ENCODE measurements at regions not wholly inside any gene's neighbourhood (a gene's known extent, or its start where the extent isn't known, plus 50 kb on each side); places are given as distances from the start of the nearest gene placed in this dataset.
A peak's percentile ranks its signal among the peaks of the same experiment; 100 is the strongest.

GRCh38 chr7:93015779-93016481, 101.8 kb downstream of the SAMD9 start:
- no peak for DNase-seq (ENCODE audit: low spot score)

- DNase-seq (ENCODE audit: low spot score): no peak
Measured at GRCh38 chr7:93015101-93015778, 102.5 kb downstream of the SAMD9 start.

- no peak for DNase-seq (ENCODE audit: low spot score)
Measured at GRCh38 chr7:93014410-93014809, 103.4 kb downstream of the SAMD9 start.

GRCh38 chr7:93013446-93014061, 104.2 kb downstream of the SAMD9 start:
- DNase-seq (ENCODE audit: low spot score): no peak

GRCh38 chr7:93011351-93012294, 106.2 kb downstream of the SAMD9 start:
- peak; percentile 29 for DNase-seq (ENCODE audit: low spot score)

GRCh38 chr7:93008833-93009232, 108.9 kb downstream of the SAMD9 start:
- no peak for DNase-seq (ENCODE audit: low spot score)

GRCh38 chr7:93006480-93007095, 111.2 kb downstream of the SAMD9 start:
- no peak for DNase-seq (ENCODE audit: low spot score)

- no peak for DNase-seq (ENCODE audit: low spot score)
Measured at GRCh38 chr7:93004906-93005305, 112.9 kb downstream of the SAMD9 start.

- DNase-seq (ENCODE audit: low spot score): no peak
Measured at GRCh38 chr7:92997719-92998118, 120.1 kb downstream of the SAMD9 start.

- no peak for DNase-seq (ENCODE audit: low spot score)
Measured at GRCh38 chr7:92997152-92997551, 120.6 kb downstream of the SAMD9 start.

- DNase-seq (ENCODE audit: low spot score): no peak
Measured at GRCh38 chr7:92994901-92995300, 122.9 kb downstream of the SAMD9 start.

GRCh38 chr7:92992932-92993331, 124.8 kb downstream of the SAMD9 start:
- DNase-seq (ENCODE audit: low spot score): no peak

- no peak for DNase-seq (ENCODE audit: low spot score)
Measured at GRCh38 chr7:92992483-92992882, 125.3 kb downstream of the SAMD9 start.

- no peak for DNase-seq (ENCODE audit: low spot score)
Measured at GRCh38 chr7:92991190-92991589, 126.6 kb downstream of the SAMD9 start.

GRCh38 chr7:92988941-92989545, 128.7 kb downstream of the SAMD9 start:
- no peak for DNase-seq (ENCODE audit: low spot score)

GRCh38 chr7:92988051-92988450, 129.7 kb downstream of the SAMD9 start:
- peak; percentile 27 for DNase-seq (ENCODE audit: low spot score)

GRCh38 chr7:92987538-92987937, 130.2 kb downstream of the SAMD9 start:
- DNase-seq (ENCODE audit: low spot score): no peak

GRCh38 chr7:92987095-92987494, 130.7 kb downstream of the SAMD9 start:
- DNase-seq (ENCODE audit: low spot score): peak; percentile 13

GRCh38 chr7:92982928-92983327, 134.9 kb downstream of the SAMD9 start:
- DNase-seq (ENCODE audit: low spot score): no peak

- DNase-seq (ENCODE audit: low spot score): no peak
Measured at GRCh38 chr7:92976931-92977330, 140.6 kb upstream of the CDK6 start.

- DNase-seq (ENCODE audit: low spot score): no peak
Measured at GRCh38 chr7:92973974-92974373, 137.6 kb upstream of the CDK6 start.
